ENCODE measurements at regions not wholly inside any gene's neighbourhood (a gene's known extent, or its start where the extent isn't known, plus 50 kb on each side); places are given as distances from the start of the nearest gene placed in this dataset.

- in situ Hi-C loops (cut with MboI; ENCODE audit: low sequenced_read_pairs): loop anchor here (25.0 kb wide), 2 partner anchors 622 to 847 kb away; partner anchors contain the start of gene PRKACB
These were observed 69.5 kb upstream of the SSX2IP start for GRCh38 chr1:84759756-84760155.

GRCh38 chr1:84758968-84759491 is 68.8 kb upstream of the SSX2IP start:
- in situ Hi-C loops (cut with MboI; ENCODE audit: low sequenced_read_pairs): loop anchor here (25.0 kb wide), 2 partner anchors 622 to 847 kb away; partner anchors contain the start of gene PRKACB

GRCh38 chr1:84758476-84758875 is 68.2 kb upstream of the SSX2IP start:
- in situ Hi-C loops (cut with MboI; ENCODE audit: low sequenced_read_pairs): loop anchor here (25.0 kb wide), 2 partner anchors 621 to 846 kb away; partner anchors contain the start of gene PRKACB

GRCh38 chr1:84757301-84757700 is 67.0 kb upstream of the SSX2IP start:
- in situ Hi-C loops (cut with MboI; ENCODE audit: low sequenced_read_pairs): loop anchor here (25.0 kb wide), 2 partner anchors 620 to 845 kb away; partner anchors contain the start of gene PRKACB

GRCh38 chr1:84756455-84757082 is 66.3 kb upstream of the SSX2IP start:
- in situ Hi-C loops (cut with MboI; ENCODE audit: low sequenced_read_pairs): loop anchor here (25.0 kb wide), 2 partner anchors 619 to 844 kb away; partner anchors contain the start of gene PRKACB

GRCh38 chr1:84756001-84756400 is 65.7 kb upstream of the SSX2IP start:
- in situ Hi-C loops (cut with MboI; ENCODE audit: low sequenced_read_pairs): loop anchor here (25.0 kb wide), 2 partner anchors 619 to 844 kb away; partner anchors contain the start of gene PRKACB

GRCh38 chr1:84755216-84755615 is 65.0 kb upstream of the SSX2IP start:
- in situ Hi-C loops (cut with MboI; ENCODE audit: low sequenced_read_pairs): loop anchor here (25.0 kb wide), 2 partner anchors 618 to 843 kb away; partner anchors contain the start of gene PRKACB

GRCh38 chr1:84754386-84754703 is 64.1 kb upstream of the SSX2IP start:
- in situ Hi-C loops (cut with MboI; ENCODE audit: low sequenced_read_pairs): loop anchor here (25.0 kb wide), 2 partner anchors 617 to 842 kb away; partner anchors contain the start of gene PRKACB

GRCh38 chr1:84753516-84754385 is 63.5 kb upstream of the SSX2IP start:
- in situ Hi-C loops (cut with MboI; ENCODE audit: low sequenced_read_pairs): loop anchor here (25.0 kb wide), 2 partner anchors 616 to 841 kb away; partner anchors contain the start of gene PRKACB

GRCh38 chr1:84750110-84750730 is 60.0 kb upstream of the SSX2IP start:
- in situ Hi-C loops (cut with MboI; ENCODE audit: low sequenced_read_pairs): loop anchor here (25.0 kb wide), 2 partner anchors 613 to 838 kb away; partner anchors contain the start of gene PRKACB

GRCh38 chr1:84749427-84749826 is 59.2 kb upstream of the SSX2IP start:
- in situ Hi-C loops (cut with MboI; ENCODE audit: low sequenced_read_pairs): no loop called here

- in situ Hi-C loops (cut with MboI; ENCODE audit: low sequenced_read_pairs): no loop called here
These were observed 58.1 kb upstream of the SSX2IP start for GRCh38 chr1:84748364-84748763.

GRCh38 chr1:84745857-84746256 is 55.6 kb upstream of the SSX2IP start:
- in situ Hi-C loops (cut with MboI; ENCODE audit: low sequenced_read_pairs): no loop called here

- in situ Hi-C loops (cut with MboI; ENCODE audit: low sequenced_read_pairs): no loop called here
These were observed 53.6 kb upstream of the SSX2IP start for GRCh38 chr1:84743896-84744295.

- in situ Hi-C loops (cut with MboI; ENCODE audit: low sequenced_read_pairs): no loop called here
These were observed 52.4 kb upstream of the SSX2IP start for GRCh38 chr1:84742653-84743052.

GRCh38 chr1:84740050-84740714 is 49.9 kb upstream of the SSX2IP start:
- in situ Hi-C loops (cut with MboI; ENCODE audit: low sequenced_read_pairs): no loop called here

Measured in HL-60/S4 treated with phorbol 12-myristate 13-acetate at 8.2 ng/mL for 4 days and 3 days (cell line).